HG03460 (cell line): ENCODE measurements at regions not wholly inside any gene's neighbourhood (a gene's known extent, or its start where the extent isn't known, plus 50 kb on each side); places are given as distances from the start of the nearest gene placed in this dataset.

Source experiments
- ATAC-seq: cut with Tn5 transposase; IDR thresholded peaks from one replicate; pipeline ENCODE4 v1.9.1; 2021; ENCODE audit not compliant: unreplicated experiment

DNA sequence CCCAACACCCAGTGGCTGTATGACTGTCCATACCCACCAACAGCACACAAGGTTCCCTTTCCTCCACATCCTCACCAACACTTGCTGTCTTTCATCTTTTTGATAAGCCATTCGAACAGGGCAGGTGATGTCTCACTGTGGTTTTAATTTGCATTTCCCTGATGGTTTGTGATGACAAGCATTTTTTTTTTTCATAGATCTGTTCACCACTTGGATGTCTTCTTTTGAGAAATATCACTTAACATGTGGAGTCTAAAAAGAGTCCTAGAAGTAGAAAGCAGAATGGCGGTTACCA is 198.1 kb upstream of the DIO3 start:
- ATAC-seq: no peak

DNA sequence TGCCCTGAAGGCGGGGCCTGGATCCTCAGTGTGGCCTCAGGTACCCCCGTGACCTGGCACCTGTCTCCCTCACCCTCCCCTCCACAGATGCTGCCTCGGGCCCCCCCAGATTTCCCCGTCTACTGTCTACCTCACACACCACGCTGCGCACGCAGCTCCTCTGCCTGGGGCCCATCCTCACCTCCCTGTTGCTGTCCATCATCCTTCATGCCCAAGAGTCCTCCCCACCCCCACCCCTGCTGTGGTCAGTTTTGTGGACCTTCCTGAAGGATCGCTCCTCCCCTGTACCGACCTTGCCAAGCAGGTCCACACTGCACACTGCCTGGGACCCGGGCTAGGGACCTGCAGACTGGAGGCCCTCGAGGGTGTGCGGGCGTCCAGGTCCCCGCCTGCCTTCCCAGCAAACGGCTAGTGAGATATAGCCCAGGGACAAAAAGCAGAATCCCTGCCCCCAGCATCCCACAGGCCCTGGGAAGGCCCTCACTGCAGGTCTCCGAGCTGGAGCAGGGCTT is 197.4 kb upstream of the DIO3 start:
- ATAC-seq: no peak

DNA sequence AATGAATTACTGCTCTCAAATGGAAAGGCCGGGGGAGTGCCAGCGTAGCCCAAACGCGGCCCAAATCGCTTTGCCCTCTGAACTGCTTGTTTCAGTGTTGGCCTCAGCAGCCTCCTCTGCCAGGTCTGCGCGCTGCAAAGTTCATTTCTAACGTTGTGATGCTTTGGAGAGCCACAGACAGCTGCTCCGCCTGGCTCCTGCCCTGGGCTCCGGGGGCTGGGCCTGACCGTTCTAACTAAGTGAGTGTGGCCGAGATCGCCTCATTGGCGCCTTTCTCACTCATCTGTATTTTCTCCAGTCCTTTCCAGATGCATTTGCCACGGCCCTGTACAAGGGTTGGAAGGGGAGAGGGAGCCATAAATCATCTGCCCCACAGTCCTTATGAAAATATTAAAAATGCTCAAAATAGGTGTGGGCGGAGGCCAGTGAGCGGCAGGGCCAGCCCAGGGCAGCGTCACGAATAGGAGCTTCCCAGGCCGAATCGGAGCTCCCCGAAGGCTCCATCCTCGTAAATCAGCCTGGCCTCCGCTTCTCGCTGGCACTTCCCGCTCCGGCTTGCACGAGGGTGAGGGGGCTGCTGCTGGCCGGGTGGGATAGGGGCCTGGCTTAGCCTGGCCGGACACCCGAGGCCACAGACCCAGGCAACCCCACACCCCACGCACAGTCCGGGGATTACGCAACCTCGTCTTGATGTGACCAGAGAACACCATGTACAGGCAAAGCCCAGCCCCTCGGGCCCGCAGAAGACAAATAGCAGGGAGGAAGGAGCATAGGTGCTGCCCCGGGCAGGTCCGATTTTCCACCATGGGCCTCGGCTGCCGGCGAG is 196.6 kb upstream of the DIO3 start:
- no peak for ATAC-seq

DNA sequence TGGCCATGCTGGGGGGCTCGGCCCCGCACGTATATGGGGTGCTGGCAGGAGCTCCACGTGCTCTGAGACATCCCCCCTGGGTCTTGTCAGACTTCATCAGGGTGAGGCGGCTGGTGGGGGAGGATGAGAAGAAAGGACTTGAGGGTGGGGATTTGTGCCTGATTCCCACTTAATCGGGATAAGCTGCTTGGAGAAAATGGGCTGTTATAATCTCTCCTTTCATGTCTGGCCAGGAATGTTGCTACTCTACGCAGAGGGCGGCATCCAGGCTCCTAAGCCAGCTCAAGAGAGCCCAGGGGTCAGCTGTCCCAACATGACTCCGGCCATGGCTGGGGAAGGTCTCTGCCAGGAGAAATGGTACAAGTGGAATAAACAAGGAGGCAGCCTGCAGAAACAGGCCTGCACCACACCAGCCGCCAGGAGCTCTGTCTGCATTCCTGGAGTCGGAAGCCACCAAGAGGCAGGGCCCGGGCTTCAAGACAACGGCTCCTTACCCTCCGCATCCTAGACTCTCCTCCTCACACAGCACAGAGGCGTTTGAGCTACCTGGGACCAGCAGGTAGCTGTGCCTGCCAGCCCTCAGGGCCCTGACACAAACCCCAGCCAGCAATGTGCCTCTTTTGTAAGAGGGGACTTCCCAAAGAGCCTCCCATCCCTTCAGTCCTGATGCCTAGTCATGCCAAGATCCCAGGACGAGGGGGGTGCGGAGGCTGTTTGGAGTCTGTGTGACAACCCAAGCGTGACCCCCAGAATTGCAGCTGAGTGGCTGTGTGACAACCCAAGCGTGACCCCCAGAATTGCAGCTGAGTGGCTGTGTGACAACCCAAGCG is 195.8 kb upstream of the DIO3 start:
- ATAC-seq: no peak

GRCh38 chr14:101367421-101368261 is 193.7 kb upstream of the DIO3 start:
- no peak for ATAC-seq

DNA sequence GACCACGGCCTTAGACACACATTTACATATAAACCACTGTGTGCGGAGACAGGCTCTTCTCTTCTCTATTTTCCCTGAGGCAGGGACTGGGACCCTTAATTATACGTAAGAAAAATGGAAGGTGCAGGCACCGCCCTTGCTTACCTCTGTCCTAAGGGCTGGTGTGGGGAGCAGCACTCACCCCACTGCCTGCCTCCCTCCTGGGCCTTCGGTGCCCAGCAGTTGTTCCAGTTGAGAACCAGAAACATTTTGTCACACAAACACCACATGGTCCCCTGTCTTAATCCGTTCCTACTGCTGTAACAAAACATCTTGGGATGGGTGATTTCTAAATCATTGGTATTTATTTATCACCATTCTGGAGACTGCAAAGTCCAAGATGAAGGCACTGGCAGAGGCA is 192.7 kb upstream of the DIO3 start:
- no peak for ATAC-seq

DNA sequence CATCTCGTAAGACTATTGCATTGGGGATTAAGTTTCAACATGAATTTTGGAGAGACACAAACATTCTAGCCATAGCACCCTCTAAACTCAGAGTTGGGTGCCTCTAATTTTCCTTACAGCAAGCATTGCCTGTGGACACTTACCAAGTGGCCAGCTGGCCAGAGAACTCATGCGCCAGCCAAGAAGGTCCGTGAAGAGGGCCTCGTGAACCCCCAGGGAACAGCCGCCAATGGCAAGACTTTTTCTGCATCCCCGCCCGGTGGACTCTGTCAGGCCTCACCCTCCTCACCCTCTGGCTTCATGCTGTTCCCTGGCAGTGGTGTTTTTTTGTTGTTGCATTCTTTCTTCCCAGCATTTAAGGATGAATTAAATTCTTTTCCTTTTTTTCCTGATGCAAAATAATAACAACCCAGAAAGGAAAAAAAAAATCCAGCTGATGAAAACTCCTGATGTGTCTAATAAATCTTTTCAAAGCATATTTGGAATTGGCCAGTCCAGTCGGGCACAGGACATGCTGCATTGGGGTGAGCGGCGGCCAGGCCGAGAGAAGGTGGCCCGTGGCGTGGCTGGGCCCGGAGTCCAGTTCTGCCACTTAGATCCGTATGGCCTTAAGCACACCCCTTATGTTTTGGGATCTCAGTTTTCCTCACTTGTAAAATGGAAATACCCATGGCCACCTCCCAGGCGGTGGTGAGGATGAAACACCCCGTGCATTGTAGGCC is 191.9 kb upstream of the DIO3 start:
- ATAC-seq: no peak

DNA sequence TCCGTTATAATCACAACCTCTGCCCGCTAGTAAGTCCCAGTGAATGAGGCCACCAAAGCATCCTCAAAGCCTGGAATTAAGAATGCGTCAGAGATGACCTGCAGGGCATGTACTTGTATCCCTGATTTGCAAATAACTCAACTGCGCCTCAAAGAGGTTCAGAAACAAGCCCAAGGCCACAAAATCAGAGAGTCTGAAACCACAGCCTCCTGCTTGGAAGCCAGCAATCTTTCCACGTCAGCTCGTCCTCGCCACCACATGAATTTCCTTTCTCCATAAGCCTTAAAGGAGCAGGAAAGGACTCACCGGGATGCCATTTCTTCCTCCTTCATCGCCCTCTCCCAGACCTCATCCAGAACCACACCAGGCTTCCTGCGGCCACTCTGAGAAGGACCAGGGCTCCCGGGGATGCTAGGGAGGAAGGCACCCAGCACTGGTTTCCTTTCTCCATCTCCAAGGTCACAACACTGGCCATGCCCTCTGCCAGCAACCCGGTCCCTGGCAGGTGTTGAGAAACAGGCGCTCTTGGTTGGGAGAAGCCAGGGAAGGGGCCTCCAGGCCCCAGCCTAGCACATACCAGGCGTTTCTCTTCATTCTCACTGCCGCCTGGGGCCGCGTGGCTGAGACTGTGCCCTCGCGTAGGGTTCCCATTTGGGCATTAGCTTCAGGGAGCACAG is 191.2 kb upstream of the DIO3 start:
- ATAC-seq: no peak

- ATAC-seq: no peak
These were observed 190.4 kb upstream of the DIO3 start for GRCh38 chr14:101370593-101371569.

- ATAC-seq: no peak
These were observed 189.2 kb upstream of the DIO3 start for GRCh38 chr14:101371799-101372793.

- no peak for ATAC-seq
These were observed 188.2 kb upstream of the DIO3 start for GRCh38 chr14:101372894-101373620.

DNA sequence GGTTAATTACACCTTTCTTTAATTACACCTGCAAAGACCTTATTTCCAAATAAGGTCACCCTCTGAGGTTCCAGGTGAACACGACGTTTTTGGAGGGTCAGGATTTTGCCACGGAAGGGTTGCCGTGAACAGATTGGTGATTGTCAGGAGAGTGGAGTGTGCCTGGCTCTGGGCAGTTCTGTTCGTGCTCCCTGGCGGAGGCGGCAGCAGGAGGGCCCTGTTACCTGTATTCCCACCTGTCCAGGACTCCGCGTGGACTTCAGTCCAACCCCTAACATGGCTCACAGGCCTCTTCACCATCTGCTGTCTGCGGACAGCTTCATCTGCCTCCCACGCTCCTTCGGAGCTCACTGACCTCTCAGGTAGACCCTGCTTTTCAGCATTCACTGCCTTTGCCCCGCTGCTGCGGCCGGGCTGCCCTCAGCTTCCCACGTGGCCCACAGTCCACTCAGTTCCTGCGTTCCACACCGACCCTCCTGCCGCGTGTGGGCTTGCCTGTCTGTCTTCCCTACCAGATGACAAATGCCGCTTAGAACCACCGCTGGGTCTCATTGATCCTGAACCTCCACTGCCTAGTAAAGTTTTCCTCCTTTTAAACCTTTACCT is 187.5 kb upstream of the DIO3 start:
- no peak for ATAC-seq

GRCh38 chr14:101374373-101375338 is 186.6 kb upstream of the DIO3 start:
- ATAC-seq: no peak

DNA sequence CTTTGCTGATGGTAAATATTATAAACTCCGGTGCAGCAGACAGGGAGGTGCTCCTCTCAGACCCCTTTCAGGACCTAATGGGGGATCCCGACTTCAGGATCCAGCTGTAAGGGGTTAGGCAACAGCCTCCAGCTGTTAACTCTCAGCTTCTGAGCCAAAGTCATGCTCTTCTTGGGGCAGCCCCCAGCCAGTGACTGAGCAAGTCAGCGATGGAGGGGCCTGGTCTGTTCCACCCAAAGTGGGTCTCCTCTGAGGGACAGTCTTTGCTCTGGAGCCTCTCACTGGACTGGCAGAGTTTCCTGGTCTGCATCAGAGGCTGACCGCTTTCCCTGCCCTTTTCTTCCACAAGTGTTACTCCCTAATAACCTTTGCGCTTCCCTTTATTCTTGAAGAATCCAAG is 184.2 kb upstream of the DIO3 start:
- ATAC-seq: no peak

DNA sequence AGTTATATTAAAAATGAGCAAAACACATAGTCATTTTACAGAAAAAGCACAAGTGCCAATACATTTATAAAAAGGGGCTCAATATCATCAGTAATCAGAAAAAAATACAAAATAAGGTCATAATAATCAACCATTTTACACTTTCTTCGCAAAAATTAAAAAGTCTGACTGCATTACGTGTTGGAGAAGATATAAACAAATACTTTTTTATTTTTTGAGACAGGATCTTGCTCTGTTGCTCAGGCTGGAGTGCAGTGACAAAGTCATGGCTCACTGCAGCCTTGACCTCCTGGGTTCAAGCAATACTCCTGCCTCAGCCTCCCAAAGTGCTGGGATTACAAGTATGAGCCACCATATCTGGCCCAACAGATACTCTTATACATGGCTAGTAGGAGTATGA is 181.5 kb upstream of the DIO3 start:
- no peak for ATAC-seq

DNA sequence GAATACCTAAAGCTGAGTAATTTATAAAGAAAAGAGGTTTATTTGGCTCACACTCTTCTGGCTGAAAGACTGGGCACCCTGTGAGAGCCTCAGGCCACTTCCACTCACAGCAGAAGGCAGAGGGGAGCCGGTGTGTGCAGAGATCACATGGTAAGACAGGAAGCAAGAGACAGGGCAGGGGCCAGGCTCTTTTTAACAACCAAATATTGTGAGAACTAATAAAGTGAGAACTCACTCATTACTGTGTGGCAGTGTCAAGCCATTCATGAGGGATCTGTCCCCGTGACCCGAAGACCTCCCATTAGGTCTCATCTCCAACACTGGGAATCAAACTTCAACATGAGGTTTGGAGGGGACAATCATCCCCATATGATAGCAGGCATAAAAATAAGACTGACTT is 180.8 kb upstream of the DIO3 start:
- no peak for ATAC-seq
